ENCODE measurements at regions not wholly inside any gene's neighbourhood (a gene's known extent, or its start where the extent isn't known, plus 50 kb on each side); places are given as distances from the start of the nearest gene placed in this dataset.

DNA sequence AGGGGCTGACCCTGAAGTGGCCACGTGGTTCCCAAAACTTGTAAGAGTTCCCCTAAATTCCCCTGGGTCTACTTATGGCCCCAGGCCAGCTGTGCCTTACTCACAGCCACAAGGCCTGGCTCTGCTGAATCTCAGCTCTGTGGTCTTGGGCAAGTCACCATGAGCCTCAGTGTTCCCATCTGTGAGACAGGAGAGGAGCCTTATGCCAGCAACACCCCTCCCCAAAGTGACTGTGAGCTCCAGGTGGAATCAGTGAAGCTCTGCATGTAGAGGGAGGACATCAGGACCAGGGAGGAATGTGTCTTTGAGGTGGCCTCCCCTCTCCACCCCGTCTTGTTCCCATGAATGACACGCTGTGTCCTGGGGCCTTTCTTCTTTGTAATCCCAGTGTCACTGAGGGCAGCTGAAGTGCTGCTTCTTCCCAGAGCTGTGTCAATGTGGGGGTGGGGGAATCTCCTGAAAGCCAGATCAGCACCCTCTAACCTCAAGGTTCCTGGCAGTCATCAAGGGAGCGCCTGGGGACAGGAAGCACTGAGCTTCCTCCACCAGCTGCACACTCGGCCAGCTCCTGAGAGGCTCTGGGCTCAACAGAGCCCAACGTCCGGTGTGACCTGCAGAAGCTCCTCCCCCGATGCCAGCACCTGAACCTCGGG lies 258.9 kb downstream of the UACA start:
- TF ChIP-seq, protein P1, sequence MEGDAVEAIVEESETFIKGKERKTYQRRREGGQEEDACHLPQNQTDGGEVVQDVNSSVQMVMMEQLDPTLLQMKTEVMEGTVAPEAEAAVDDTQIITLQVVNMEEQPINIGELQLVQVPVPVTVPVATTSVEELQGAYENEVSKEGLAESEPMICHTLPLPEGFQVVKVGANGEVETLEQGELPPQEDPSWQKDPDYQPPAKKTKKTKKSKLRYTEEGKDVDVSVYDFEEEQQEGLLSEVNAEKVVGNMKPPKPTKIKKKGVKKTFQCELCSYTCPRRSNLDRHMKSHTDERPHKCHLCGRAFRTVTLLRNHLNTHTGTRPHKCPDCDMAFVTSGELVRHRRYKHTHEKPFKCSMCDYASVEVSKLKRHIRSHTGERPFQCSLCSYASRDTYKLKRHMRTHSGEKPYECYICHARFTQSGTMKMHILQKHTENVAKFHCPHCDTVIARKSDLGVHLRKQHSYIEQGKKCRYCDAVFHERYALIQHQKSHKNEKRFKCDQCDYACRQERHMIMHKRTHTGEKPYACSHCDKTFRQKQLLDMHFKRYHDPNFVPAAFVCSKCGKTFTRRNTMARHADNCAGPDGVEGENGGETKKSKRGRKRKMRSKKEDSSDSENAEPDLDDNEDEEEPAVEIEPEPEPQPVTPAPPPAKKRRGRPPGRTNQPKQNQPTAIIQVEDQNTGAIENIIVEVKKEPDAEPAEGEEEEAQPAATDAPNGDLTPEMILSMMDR (IDR thresholded peaks at IDR 0.05): no peak
- no peak for TF ChIP-seq POLR2A (IDR thresholded peaks at IDR 0.05)
